A673 (cell line): ENCODE measurements at regions not wholly inside any gene's neighbourhood (a gene's known extent, or its start where the extent isn't known, plus 50 kb on each side); places are given as distances from the start of the nearest gene placed in this dataset.

Experiments used
- CTCF ChIP-seq: fragments of 300-800, 200-600 bp; sonication (generic); conservative IDR thresholded peaks from 2 replicates; pipeline ENCODE4 v1.5.1; 2017; ENCODE audit warnings: low read depth, mild to moderate bottlenecking, antibody characterized with exemption, low read length, moderate library complexity, mixed read lengths
- EZH2 ChIP-seq: fragments of 200-600 bp; sonication (generic); IDR thresholded peaks from 2 replicates; pipeline ENCODE4 v1.6.1; 2017; ENCODE audit warnings: borderline replicate concordance, low read depth, mild to moderate bottlenecking, mixed read lengths, antibody characterized with exemption, low read length; ENCODE audit not compliant: poor library complexity, severe bottlenecking

- TF ChIP-seq CTCF (no peak), EZH2 (no peak)
Measured at GRCh38 chr1:244209955-244210354, 158.9 kb downstream of the ZBTB18 start.
